Testis (tissue), 2 donors: ENCODE measurements at regions not wholly inside any gene's neighbourhood (a gene's known extent, or its start where the extent isn't known, plus 50 kb on each side); places are given as distances from the start of the nearest gene placed in this dataset.

Experiments used
- CTCF ChIP-seq, 3 experiments: fragments of 450-650 bp in 2 of 3; fragments of 200-600 bp in 1 of 3; sonication (generic) in 1 of 3; IDR thresholded peaks; one replicate each; pipeline ENCODE4 v1.5.1; 2016 to 2019; ENCODE audit warnings: antibody characterized with exemption in 3 of 3, mild to moderate bottlenecking in 2 of 3, moderate library complexity in 1 of 3
- POLR2A ChIP-seq: fragments of 450-650 bp; IDR thresholded peaks from one replicate; pipeline ENCODE4 v1.6.1; 2017; ENCODE audit warnings: antibody characterized with exemption, mild to moderate bottlenecking, moderate library complexity

- TF ChIP-seq CTCF (IDR thresholded peaks at IDR 0.05) = no peak
- no peak for TF ChIP-seq POLR2A
Measured at GRCh38 chr6:22754061-22754460, 184.7 kb downstream of the HDGFL1 start.
